ENCODE measurements at regions not wholly inside any gene's neighbourhood (a gene's known extent, or its start where the extent isn't known, plus 50 kb on each side); places are given as distances from the start of the nearest gene placed in this dataset.

DNA sequence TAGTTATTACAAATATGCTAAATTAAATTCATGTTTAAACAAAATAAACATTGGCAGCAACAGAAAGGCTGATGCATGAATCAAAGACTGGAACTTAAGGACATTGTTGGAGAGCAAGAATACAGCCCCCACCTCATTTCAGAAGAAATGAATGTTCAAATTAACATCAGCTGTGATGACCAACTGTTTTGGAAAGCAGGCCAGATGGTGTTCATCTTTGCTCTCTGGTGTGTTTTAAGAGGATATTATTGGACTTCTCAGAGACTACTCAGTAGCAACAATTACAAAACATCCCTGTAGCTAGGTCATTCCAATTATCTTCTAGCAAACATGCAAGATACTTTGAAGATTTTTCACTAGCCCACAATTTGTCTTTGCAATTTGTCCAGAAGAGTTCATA, 118.6 kb upstream of the DOK5 start:
- no peaks in the 10 kb centered on the region for H3K9me3 Mint-ChIP-seq
- no peak overlapping the region for H3K4me3 Mint-ChIP-seq
- no peaks in the 10 kb centered on the region for H3K36me3 Mint-ChIP-seq (ENCODE audit: low read depth)
- ChIA-PET POLR2A (no interaction called here), CTCF (no interaction called here)
- no peak overlapping the region for H3K27ac Mint-ChIP-seq
- DNase-seq = no peak
- no peaks in the 10 kb centered on the region for H3K27me3 Mint-ChIP-seq
- H3K4me1 Mint-ChIP-seq = peaks cover 4% of the 10 kb centered on the region

DNA sequence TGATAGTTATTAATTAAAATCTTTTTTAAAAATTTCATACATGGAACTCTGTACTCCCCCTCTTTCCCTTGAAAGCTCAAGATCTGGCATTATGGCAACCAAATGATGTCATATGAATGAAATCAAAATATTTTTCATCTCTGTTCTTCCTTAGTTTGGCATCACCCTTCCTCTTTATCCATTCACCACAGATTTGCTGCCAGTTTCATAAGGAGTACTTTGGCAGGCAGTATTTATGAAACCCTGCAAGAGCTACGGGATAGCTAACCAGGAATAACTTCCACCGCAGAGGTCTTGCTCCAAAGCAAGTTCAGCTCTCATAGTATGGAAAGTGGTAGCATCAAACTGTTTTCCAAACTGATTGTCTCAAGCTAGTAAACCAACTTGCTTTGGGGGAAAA, 113.9 kb upstream of the DOK5 start:
- Mint-ChIP-seq H3K27me3 (no peaks in the 10 kb centered on the region), H3K4me1 (no peaks in the 10 kb centered on the region), H3K9me3 (no peaks in the 10 kb centered on the region), H3K36me3 (ENCODE audit: low read depth) (no peaks in the 10 kb centered on the region), H3K4me3 (no peak overlapping the region), H3K27ac (no peak overlapping the region)
- no peak for DNase-seq
- CTCF ChIA-PET = no interaction called here
- POLR2A ChIA-PET = no interaction called here

DNA sequence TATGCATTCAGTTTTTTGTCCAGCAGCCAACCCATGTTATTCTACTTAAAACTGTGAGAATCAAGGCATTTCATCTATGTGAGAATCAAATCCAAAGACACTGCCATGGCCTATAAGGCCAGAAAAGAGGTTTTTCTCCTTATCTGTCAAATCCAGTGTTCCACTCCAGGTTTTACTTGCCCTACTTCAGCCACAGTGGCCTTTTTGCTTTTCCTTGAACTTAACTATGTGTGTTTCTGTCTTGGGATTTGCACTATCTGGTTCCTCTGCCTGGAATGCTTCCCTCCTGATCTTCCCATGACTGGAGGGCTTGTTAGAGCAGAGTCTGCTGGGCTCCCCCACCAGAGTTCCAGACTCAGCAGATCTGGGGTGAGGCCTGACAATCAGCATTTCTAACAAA, 113.1 kb upstream of the DOK5 start:
- no peaks in the 10 kb centered on the region for H3K27me3 Mint-ChIP-seq
- ChIA-PET CTCF (no interaction called here), POLR2A (no interaction called here)
- DNase-seq = no peak
- no peaks in the 10 kb centered on the region for H3K9me3 Mint-ChIP-seq
- no peak overlapping the region for H3K4me3 Mint-ChIP-seq
- no peaks in the 10 kb centered on the region for H3K36me3 Mint-ChIP-seq (ENCODE audit: low read depth)
- H3K4me1 Mint-ChIP-seq = no peaks in the 10 kb centered on the region
- H3K27ac Mint-ChIP-seq = no peak overlapping the region

DNA sequence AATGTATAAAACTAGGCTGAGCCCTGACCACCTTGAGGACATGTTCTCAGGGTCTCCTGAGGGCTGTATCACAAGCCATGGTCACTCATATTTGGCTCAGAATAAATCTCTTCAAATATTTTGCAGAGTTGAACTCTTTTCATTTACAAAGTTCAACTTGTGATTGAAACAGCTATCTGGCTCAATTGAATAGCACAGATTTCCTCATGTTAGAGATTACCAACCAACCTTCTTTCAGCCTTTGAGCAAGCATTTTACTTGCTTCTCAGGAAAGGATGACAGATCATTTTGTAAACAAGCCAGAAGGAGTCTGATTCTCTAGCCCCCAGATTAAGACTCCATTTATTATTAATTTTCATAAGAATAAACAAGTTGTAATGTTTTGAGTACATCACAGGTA, 111.0 kb upstream of the DOK5 start:
- Mint-ChIP-seq H3K4me3 (no peak overlapping the region), H3K27ac (no peak overlapping the region), H3K27me3 (no peaks in the 10 kb centered on the region), H3K4me1 (no peaks in the 10 kb centered on the region), H3K36me3 (ENCODE audit: low read depth) (no peaks in the 10 kb centered on the region), H3K9me3 (no peaks in the 10 kb centered on the region)
- CTCF ChIA-PET = no interaction called here
- DNase-seq = no peak
- POLR2A ChIA-PET = no interaction called here

DNA sequence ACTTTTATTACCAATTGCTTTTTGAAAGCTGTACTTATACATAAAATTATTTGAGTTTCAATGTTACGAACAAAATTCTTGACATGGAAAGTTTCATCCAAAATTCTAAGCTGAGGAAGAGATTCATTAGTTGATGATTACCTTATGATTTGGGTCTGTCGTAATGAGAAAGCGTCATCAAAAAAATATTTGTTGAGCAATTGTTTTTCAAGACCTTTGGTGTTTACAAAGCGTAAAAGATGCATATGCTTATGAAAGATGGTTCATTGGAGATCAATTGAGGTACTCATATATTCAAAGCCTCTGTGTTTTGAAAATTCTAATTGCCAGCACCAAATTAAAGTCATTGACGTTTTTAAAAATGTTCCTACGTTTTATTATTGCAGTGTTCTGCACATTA, 110.5 kb upstream of the DOK5 start:
- Mint-ChIP-seq H3K36me3 (ENCODE audit: low read depth) (no peaks in the 10 kb centered on the region), H3K4me1 (no peaks in the 10 kb centered on the region), H3K27ac (no peak overlapping the region), H3K27me3 (no peaks in the 10 kb centered on the region), H3K9me3 (no peaks in the 10 kb centered on the region), H3K4me3 (no peak overlapping the region)
- no peak for DNase-seq
- ChIA-PET CTCF (no interaction called here), POLR2A (no interaction called here)

DNA sequence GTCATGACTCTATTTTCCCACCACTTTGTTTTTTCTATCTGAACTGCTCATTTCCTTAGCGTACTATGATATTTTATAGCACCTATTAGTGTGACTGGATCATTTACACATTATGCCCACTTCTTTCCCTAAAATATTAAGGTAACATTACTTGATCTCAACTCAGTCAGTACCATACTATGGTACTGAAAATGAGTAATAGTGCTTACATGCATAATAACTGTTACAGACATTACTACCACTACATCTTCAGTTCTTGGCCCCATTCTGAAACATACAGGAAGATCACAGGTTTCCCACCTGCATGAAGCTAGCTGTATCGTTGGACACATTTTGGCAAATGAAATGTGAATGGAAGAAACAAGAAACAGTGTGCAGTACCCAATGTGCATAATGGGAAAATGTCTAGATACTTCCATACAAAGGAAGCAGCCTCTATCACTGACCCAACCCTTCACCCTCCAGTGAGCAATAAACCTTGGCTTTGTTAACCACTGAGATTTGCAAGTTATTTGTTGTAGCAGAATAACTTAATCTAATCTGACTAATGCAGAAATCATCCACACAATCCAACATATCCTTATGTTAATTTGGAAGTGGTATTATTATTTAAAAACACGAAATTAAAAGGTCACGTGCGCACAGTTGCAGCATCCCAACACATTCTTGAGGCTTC, 108.6 kb upstream of the DOK5 start:
- Mint-ChIP-seq H3K4me3 (no peak overlapping the region), H3K36me3 (ENCODE audit: low read depth) (no peaks in the 10 kb centered on the region)

DNA sequence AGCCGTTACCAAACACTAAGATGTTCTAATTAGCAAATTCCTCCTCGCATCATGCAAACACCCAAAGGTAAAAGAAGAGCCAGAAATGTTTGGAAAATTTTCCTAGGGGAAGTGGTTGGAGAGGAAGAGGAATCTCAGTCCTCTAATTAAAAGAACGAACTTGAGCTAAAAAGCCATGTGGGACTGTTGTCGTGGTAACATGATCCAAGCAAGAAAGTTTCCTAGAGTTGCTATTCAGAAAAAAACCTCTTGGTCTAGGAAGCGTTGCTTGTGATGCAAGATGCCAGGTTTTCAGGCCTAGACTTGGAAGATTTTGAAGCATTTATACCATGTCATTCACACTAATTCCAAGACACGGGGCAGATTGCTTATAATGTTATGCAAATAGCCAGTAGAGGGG, 106.8 kb upstream of the DOK5 start:
- no peak for DNase-seq
- H3K4me1 Mint-ChIP-seq = no peaks in the 10 kb centered on the region
- H3K9me3 Mint-ChIP-seq = no peaks in the 10 kb centered on the region
- H3K27me3 Mint-ChIP-seq = no peaks in the 10 kb centered on the region
- no peaks in the 10 kb centered on the region for H3K36me3 Mint-ChIP-seq (ENCODE audit: low read depth)
- H3K27ac Mint-ChIP-seq = no peak overlapping the region
- H3K4me3 Mint-ChIP-seq = no peak overlapping the region
- CTCF ChIA-PET = no interaction called here
- POLR2A ChIA-PET = no interaction called here

More for the DNA sequence above, 108.6 kb upstream of the DOK5 start:
- DNase-seq = no peak
- H3K27ac Mint-ChIP-seq = no peak overlapping the region
- no peaks in the 10 kb centered on the region for H3K4me1 Mint-ChIP-seq
- CTCF ChIA-PET = no interaction called here
- H3K9me3 Mint-ChIP-seq = no peaks in the 10 kb centered on the region
- H3K27me3 Mint-ChIP-seq = no peaks in the 10 kb centered on the region
- POLR2A ChIA-PET = no interaction called here

DNA sequence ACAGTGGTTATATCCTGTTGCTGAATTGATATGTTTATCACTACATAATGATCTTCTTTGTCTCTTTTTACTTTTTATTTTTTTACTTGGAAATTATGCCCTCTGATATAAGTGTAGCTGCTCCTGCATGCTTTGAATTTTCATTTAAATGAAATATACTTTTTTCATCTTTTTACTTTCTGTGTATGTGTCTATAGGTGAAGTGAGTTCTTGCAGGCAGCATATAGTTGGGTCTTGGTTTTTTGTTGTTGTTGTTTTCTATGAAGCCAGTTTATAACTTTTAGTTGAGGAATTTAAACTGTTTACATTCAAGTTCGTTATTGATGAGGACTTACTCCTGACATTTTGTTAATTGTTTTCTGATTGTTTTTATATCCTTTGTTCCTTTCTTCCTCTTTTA, 103.1 kb upstream of the DOK5 start:
- Mint-ChIP-seq H3K4me1 (no peaks in the 10 kb centered on the region), H3K9me3 (no peaks in the 10 kb centered on the region), H3K4me3 (no peak overlapping the region), H3K27ac (no peak overlapping the region), H3K27me3 (no peaks in the 10 kb centered on the region), H3K36me3 (ENCODE audit: low read depth) (no peaks in the 10 kb centered on the region)
- DNase-seq = no peak
- POLR2A ChIA-PET = no interaction called here
- CTCF ChIA-PET = no interaction called here

DNA sequence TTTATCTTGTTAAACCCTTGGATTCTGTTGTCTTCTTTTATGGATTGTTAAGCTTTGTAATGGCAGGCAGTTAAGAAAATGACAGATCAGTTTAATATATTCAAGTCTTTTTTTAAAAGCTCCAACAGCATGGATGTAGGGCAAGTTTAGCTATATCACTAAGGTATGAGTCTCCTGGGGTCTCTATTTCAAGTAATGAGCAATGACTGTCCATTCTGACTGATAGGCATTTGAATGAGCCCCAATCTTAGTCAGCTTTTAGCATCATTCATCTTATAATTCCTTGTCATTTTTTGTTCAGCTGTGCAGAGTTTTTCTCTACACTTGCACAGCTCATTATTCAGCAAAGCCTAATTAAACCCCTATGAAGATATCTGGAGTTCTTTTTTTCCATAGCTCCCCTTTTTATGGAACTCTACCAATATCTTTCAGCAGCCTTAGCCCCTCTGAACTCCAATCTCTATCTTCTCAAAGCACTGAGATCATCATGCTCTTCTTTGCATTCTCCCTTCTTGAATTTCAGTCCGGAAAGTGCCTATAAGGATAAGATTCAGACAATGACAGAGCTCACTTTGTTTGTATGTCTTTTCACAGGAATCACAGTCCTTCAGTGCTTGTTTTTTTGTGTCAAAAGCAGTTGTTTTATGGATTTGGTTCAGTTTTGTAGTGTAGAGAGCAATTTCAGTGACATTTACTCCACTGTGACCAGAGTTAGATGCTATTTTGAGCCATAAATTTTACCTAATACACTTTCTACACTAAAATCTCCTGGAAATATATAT, 97.2 kb upstream of the DOK5 start:
- no peak for DNase-seq
- POLR2A ChIA-PET = interaction anchor here (0.9 kb wide), 1 partner anchor 95 kb away, joined by 3 read pairs; no protein-coding TSS in a partner anchor
- CTCF ChIA-PET = no interaction called here
- Mint-ChIP-seq H3K27me3 (no peaks in the 10 kb centered on the region), H3K36me3 (ENCODE audit: low read depth) (no peaks in the 10 kb centered on the region), H3K4me1 (no peaks in the 10 kb centered on the region), H3K27ac (no peak overlapping the region), H3K4me3 (no peak overlapping the region), H3K9me3 (no peaks in the 10 kb centered on the region)

DNA sequence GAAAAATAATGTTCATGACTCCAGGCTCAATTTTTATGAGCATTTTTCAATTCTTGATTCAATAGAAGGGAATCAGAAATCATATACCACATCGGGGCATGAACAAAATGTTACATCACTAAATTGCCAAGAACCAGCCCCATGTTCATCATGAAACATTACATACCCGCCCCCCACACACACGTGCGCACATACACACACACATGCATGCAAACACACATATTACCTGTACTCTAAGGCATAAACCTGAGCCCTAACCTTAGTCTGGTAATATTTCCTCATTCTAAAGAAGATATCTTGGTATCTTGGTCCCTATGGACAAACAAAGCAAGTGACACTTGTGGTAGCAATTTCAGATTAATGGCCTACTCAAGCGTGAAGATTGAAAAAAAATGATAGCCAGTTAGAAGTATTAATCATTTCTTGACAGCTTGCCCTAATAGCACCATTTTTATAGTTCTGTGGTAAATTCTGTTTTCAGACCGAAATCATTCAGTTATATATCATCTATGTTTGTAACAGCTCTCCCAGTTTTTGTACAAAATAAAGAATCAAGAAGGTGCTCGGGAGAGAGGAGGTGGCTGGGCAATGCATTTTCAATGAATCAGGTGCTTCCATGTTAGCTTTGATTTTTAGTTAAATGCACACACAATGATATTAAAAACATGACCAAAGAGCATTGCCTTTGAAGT, 95.4 kb upstream of the DOK5 start:
- H3K4me3 Mint-ChIP-seq = no peak overlapping the region
- no peak overlapping the region for H3K27ac Mint-ChIP-seq
- ChIA-PET CTCF (no interaction called here), POLR2A (no interaction called here)
- H3K27me3 Mint-ChIP-seq = no peaks in the 10 kb centered on the region
- H3K4me1 Mint-ChIP-seq = no peaks in the 10 kb centered on the region
- no peaks in the 10 kb centered on the region for H3K36me3 Mint-ChIP-seq (ENCODE audit: low read depth)
- no peak for DNase-seq
- no peaks in the 10 kb centered on the region for H3K9me3 Mint-ChIP-seq

DNA sequence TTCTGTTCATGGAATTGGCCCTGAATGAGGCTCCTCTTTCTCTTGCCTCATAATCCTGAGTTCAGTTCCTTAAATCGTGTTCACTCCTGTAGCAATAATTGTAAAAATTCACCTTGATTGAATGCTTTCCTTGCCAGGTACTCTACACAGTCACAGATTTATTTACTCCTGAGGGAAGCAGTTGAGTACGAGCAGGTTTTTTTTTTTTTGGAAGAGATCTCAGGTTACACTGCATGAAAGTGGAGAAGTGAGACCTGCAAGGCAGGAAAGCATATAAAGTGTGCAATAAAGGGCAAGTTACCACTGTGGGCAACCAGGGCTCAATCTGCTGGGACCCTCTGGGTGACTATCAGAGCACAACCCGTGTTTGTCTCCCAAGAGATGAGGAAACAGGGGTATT, 93.0 kb upstream of the DOK5 start:
- CTCF ChIA-PET = no interaction called here
- Mint-ChIP-seq H3K27me3 (no peaks in the 10 kb centered on the region), H3K9me3 (no peaks in the 10 kb centered on the region), H3K36me3 (ENCODE audit: low read depth) (no peaks in the 10 kb centered on the region), H3K4me1 (no peaks in the 10 kb centered on the region), H3K4me3 (no peak overlapping the region), H3K27ac (no peak overlapping the region)
- no peak for DNase-seq
- POLR2A ChIA-PET = no interaction called here

DNA sequence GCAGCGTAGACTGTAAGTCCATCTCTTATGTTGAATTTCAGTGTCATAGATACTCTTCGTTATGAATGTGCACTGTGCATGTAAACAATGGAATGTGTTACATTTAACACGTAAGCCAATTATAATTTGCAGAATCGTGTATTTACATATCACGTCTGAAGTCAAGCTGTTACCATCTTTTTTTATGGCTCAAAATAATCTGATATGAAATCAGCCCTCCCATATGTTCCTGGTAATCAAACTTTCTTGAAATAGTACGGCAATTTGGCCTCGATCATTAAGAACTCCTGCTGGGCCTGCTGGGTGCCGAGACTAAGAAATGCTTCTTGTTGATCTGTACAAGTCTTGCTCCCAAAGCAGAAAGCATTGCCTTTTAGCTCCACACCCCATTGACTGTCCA, 89.6 kb upstream of the DOK5 start:
- H3K9me3 Mint-ChIP-seq = no peaks in the 10 kb centered on the region
- POLR2A ChIA-PET = no interaction called here
- no peaks in the 10 kb centered on the region for H3K27me3 Mint-ChIP-seq
- no peaks in the 10 kb centered on the region for H3K4me1 Mint-ChIP-seq
- no peak for DNase-seq
- no peak overlapping the region for H3K27ac Mint-ChIP-seq
- no peak overlapping the region for H3K4me3 Mint-ChIP-seq
- CTCF ChIA-PET = no interaction called here
- no peaks in the 10 kb centered on the region for H3K36me3 Mint-ChIP-seq (ENCODE audit: low read depth)

DNA sequence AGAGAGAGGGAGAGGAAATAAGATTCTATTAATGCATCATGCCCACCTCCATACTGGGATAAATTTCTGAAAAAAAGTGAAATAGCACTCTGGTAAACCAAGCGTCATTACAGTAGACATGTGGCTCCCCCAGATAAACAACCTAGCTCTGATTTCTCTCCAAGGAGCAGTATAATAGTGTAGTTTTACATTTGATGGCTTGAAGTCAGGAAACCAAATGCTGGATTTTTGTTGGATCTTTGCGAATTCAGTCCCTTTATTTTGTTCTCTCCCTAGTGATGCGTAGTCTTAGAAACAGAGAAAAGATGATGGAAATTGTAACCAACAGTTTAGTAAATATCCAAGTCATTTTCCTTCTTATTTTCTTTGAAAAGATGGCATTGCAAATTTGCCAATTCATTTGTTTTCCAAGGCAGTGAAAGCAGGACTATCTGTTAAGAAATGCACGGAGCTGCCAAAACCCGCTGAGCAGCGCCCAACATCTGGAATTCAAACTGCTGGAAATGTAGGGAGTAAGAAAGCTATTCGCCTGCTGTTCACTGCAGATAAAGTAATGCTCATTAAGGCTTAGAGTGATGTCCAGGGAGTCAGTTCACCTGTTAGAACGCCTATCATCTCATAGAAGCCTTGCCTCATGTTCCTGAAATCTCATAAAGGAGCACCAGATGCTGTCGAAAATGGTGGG, 85.7 kb upstream of the DOK5 start:
- CTCF ChIA-PET = no interaction called here
- no peak for DNase-seq
- POLR2A ChIA-PET = no interaction called here
- no peaks in the 10 kb centered on the region for H3K4me1 Mint-ChIP-seq
- no peaks in the 10 kb centered on the region for H3K27me3 Mint-ChIP-seq
- no peak overlapping the region for H3K4me3 Mint-ChIP-seq
- H3K27ac Mint-ChIP-seq = no peak overlapping the region
- no peaks in the 10 kb centered on the region for H3K9me3 Mint-ChIP-seq
- no peaks in the 10 kb centered on the region for H3K36me3 Mint-ChIP-seq (ENCODE audit: low read depth)

All from activated CD4-positive, alpha-beta memory T cell treated with anti-CD3 and anti-CD28 coated beads, Interleukin-2, amount 10 ng/mL, durations not matched to agents 7 days and 5 days (primary cell).